Fibroblast of peridontal ligament (primary cell): ENCODE measurements at regions not wholly inside any gene's neighbourhood (a gene's known extent, or its start where the extent isn't known, plus 50 kb on each side); places are given as distances from the start of the nearest gene placed in this dataset.

Experiments used
- DNase-seq: peaks from one replicate; pipeline ENCODE4 v3.0.0-alpha.2; 2010; ENCODE audit errors: extremely low read depth

DNA sequence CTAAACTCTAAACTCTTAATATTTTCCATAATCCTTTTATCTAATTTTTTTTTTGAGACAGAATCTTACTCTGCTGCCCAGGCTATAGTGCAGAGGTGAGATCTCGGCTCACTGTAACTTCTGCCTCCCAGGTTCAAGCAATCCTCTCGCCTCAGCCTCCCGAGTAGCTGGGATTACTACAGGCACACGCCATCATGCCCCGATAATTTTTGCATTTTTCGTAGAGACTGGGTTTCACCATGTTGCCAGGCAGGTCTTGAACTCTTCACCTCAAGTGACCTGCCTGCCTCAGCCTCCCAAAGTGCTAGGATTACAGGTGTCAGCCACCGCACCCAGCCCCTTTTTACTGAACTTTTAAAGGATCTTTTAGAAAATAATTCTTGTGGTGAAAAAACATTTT is 110.2 kb upstream of the PHF14 start:
- DNase-seq: no peak

DNA sequence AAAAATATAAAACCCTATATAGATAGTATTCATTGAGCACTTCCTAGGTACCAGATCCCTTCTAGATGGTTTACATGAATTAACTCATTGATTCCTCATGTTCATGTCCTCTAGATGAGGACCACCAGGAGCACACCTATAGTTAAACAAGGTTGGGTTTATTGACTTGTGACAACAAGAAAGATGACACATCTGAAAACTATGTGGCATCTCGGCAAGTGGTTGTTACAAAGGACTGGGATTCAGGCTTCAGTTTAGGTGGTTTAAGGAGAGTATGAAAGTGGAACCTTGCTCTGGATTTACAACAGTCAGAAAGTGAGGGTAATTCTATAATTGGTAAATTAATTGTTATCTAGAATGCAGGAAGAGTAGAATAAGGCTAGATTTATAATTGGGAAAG is 99.0 kb upstream of the PHF14 start:
- no peak for DNase-seq

- no peak for DNase-seq
These were observed 98.6 kb upstream of the PHF14 start for GRCh38 chr7:10875080-10875479.

DNA sequence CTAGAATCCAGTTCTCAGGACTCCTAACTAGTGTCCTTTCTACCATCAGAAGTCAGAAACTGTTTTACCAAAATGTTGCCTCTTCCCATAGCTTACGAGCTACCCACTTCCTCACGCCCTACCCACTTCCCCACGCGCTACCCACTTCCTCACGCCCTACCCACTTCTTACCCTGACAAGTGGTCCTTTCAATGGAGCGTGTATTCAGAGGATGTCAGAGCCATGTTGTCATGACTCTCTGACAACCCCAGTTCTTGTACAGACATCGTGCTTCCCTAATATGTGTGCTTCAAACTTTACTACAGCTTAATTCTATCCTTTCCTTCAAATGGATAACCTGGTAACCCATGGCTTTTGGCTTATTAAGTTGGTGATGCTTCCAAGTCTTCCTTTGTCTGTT is 84.8 kb upstream of the PHF14 start:
- peak; percentile 0 for DNase-seq

DNA sequence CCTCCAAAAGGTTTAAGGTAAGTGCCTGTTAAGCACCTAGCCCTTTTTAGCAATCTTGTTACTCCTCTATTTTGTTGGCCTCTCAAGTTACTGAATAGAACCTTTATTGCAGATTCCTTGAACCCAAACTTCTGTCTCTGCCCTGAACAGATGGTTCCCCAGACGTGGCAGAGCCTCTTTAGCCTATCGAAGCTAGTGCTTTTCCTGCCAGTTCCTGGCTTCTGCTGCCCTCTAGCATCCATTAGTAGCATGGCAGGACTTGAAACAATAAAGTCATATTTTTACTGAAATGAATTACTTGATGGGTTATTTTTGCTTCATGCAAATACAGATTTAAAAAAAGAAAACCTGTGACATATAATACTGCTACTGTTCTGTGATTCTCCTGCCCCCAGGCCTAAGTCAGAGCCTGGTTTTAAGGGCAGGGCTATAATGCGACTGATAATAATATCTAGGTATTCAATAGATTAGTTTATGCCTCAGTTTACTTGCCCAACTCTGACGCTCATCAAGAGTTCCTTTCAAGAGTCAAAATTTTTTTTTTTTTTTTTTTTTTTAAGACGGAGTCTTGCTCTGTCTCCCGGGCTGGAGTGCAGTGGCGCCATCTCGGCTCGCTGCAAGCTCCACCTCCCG is 84.3 kb upstream of the PHF14 start:
- peak; percentile 63 for DNase-seq

DNA sequence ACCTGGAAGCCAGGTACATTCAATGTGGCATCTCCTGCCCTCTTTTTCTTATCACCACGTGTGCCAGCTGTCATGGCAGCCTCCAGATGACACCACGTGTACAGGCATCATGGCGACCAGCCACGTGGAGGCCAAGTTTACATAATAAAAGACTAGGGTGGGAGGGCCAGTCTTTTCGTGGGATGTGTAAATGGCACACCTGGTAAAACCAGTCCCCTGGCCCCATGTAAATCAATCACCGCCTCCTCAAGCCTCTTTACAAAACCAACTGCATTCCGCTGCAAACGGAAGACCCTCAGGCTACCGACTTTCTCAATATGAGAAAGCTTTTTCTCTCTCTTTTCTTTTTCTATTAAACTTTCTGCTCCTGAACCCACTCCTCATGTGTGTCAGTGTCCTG is 65.1 kb upstream of the PHF14 start:
- no peak for DNase-seq

DNA sequence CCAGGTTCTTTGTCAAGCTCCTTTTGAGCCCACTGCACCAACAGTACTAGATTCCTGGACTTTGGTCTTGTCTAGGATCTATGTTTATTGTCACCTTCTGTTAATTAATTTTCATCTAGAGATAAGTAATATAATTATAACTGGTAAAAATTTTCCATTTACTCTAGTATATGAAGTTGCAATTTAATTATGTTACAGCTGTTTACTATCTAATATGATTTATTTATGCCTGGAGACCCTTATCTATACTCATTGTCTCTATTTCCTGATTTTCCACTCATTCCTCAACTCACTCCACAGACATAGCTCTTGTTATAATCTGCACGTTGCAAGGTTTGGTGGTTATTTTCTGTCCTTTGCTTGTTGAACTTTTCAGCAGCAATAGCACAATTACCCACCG is 63.2 kb upstream of the PHF14 start:
- no peak for DNase-seq

DNA sequence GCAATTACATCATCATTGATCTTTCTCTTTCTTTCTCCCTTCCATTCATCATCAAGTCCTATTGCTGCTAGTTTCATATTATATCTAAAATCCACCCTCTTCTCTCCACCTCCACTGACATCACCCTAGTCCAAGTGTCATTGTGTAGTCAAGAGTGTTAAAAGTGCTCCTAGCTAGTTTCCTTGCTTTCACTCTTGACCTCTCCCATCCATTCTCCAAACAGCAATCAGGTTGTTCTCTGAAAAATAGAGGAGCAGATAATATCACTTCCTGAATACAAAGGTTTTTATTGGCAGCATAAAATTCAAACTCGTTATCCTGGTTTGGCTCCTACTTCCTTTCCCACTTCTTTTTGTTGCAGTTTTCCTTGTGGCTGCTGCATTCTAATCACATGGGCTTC is 61.6 kb upstream of the PHF14 start:
- no peak for DNase-seq

- DNase-seq: no peak
These were observed 60.2 kb upstream of the PHF14 start for GRCh38 chr7:10913457-10913856.

- DNase-seq: no peak
These were observed 55.5 kb upstream of the PHF14 start for GRCh38 chr7:10918093-10918590.

- no peak for DNase-seq
These were observed 53.7 kb upstream of the PHF14 start for GRCh38 chr7:10919923-10920322.
